ENCODE measurements at regions not wholly inside any gene's neighbourhood (a gene's known extent, or its start where the extent isn't known, plus 50 kb on each side); places are given as distances from the start of the nearest gene placed in this dataset.

DNA sequence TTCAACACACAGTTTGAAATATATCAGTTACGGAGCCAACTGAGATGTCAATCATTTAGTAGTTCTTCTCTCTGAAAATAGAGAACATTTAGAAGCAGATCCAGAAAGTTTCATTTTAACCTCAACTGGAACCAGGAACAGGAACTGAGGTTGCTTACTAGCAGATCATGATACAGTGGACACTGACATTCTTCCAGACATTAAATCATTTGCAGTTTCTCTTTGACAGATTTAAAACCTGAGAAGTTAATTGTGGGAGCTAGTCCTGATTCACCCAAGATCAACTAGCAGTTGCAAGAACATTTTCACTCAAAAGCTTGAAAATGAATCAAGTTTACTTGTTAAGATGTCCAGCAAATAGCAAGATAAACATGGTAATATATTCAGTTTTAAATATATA lies 135.4 kb downstream of the SLC17A6 start:
- H3K36me3 ChIP-seq (ENCODE audit: control insufficient read depth, insufficient read depth, low read length) = no peaks in the 10 kb centered on the region
- H3K4me3 ChIP-seq (replicated peaks in 1 of 4; ENCODE audit: control extremely low read depth in 1 of 4, insufficient read depth in 1 of 4, low read depth in 3 of 4, low read length in 4 of 4) = no peak overlapping the region
- H3K4me1 ChIP-seq (ENCODE audit: control insufficient read depth, extremely low read depth, insufficient read depth, low read length) = no peaks in the 10 kb centered on the region
- H3K4me2 ChIP-seq (ENCODE audit: extremely low read depth, insufficient read depth, low read length) = no peak overlapping the region
- no peaks in the 10 kb centered on the region for H3K27me3 ChIP-seq (ENCODE audit: control insufficient read depth, insufficient read depth, low read length)
- H4K20me1 ChIP-seq (ENCODE audit: control insufficient read depth, extremely low read depth, insufficient read depth, low read length) = no peaks in the 10 kb centered on the region
- DNase-seq (ENCODE audit: low read depth in 2 of 2) = no peak
- no peak overlapping the region for H3K9ac ChIP-seq (ENCODE audit: insufficient read depth, low read length)
- H3K27ac ChIP-seq (ENCODE audit: insufficient read depth, low read length) = no peak overlapping the region
- no peaks in the 10 kb centered on the region for H3K9me3 ChIP-seq (ENCODE audit: control insufficient read depth, insufficient read depth, low read depth, low read length)
- TF ChIP-seq CTCF (conservative IDR thresholded peaks at IDR 0.05 in 1 of 2, IDR thresholded peaks at IDR 0.05 in 1 of 2; ENCODE audit: low read depth in 1 of 2, low read length in 2 of 2) (no peak), EZH2 (IDR thresholded peaks at IDR 0.05; ENCODE audit: low read length, missing control alignments) (no peak)
- H3K79me2 ChIP-seq (ENCODE audit: control insufficient read depth, insufficient read depth, low read length) = no peaks in the 10 kb centered on the region
- no peak overlapping the region for H2AFZ ChIP-seq (ENCODE audit: low read length)

DNA sequence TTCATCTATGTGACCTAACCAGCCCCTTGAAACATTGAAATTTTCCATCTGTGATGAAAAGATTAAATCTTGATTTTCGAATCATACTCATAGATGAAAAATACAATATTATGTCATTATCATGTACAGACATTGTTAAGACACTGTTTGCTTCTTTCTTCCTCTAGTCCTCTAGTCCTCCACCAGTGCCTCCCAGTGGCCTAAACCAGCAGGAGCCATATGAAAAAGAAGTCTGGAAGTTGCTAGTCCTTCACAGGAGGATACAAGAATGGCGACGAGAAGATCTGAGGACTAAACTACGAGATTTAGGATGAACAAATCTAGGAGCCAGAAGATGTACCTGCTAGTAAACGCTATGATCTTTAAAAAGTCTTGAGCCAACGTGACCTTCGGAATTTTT lies 134.1 kb downstream of the SLC17A6 start:
- Histone ChIP-seq H3K4me3 (replicated peaks in 1 of 4; ENCODE audit: control extremely low read depth in 1 of 4, insufficient read depth in 1 of 4, low read depth in 3 of 4, low read length in 4 of 4) (no peak overlapping the region), H3K9me3 (ENCODE audit: control insufficient read depth, insufficient read depth, low read depth, low read length) (no peaks in the 10 kb centered on the region), H2AFZ (ENCODE audit: low read length) (no peak overlapping the region), H3K4me1 (ENCODE audit: control insufficient read depth, extremely low read depth, insufficient read depth, low read length) (peaks cover 2% of the 10 kb centered on the region), H3K36me3 (ENCODE audit: control insufficient read depth, insufficient read depth, low read length) (no peaks in the 10 kb centered on the region), H3K79me2 (ENCODE audit: control insufficient read depth, insufficient read depth, low read length) (no peaks in the 10 kb centered on the region), H3K27me3 (ENCODE audit: control insufficient read depth, insufficient read depth, low read length) (no peaks in the 10 kb centered on the region), H3K27ac (ENCODE audit: insufficient read depth, low read length) (no peak overlapping the region), H3K9ac (ENCODE audit: insufficient read depth, low read length) (no peak overlapping the region), H4K20me1 (ENCODE audit: control insufficient read depth, extremely low read depth, insufficient read depth, low read length) (no peaks in the 10 kb centered on the region), H3K4me2 (ENCODE audit: extremely low read depth, insufficient read depth, low read length) (no peak overlapping the region)
- DNase-seq (ENCODE audit: low read depth in 2 of 2) = no peak
- peak in 1 of 2 donors; percentile 23 for TF ChIP-seq CTCF (conservative IDR thresholded peaks at IDR 0.05 in 1 of 2, IDR thresholded peaks at IDR 0.05 in 1 of 2; ENCODE audit: low read depth in 1 of 2, low read length in 2 of 2)
- no peak for TF ChIP-seq EZH2 (IDR thresholded peaks at IDR 0.05; ENCODE audit: low read length, missing control alignments)

- no peaks in the 10 kb centered on the region for H3K79me2 ChIP-seq (ENCODE audit: control insufficient read depth, insufficient read depth, low read length)
- no peak overlapping the region for H3K9ac ChIP-seq (ENCODE audit: insufficient read depth, low read length)
- peaks cover 2% of the 10 kb centered on the region for H3K4me1 ChIP-seq (ENCODE audit: control insufficient read depth, extremely low read depth, insufficient read depth, low read length)
- H3K4me3 ChIP-seq (replicated peaks in 1 of 4; ENCODE audit: control extremely low read depth in 1 of 4, insufficient read depth in 1 of 4, low read depth in 3 of 4, low read length in 4 of 4) = no peak overlapping the region
- H3K27ac ChIP-seq (ENCODE audit: insufficient read depth, low read length) = no peak overlapping the region
- no peak for TF ChIP-seq CTCF (conservative IDR thresholded peaks at IDR 0.05 in 1 of 2, IDR thresholded peaks at IDR 0.05 in 1 of 2; ENCODE audit: low read depth in 1 of 2, low read length in 2 of 2)
- TF ChIP-seq EZH2 (IDR thresholded peaks at IDR 0.05; ENCODE audit: low read length, missing control alignments) = no peak
- no peak overlapping the region for H2AFZ ChIP-seq (ENCODE audit: low read length)
- H3K9me3 ChIP-seq (ENCODE audit: control insufficient read depth, insufficient read depth, low read depth, low read length) = no peaks in the 10 kb centered on the region
- H3K27me3 ChIP-seq (ENCODE audit: control insufficient read depth, insufficient read depth, low read length) = no peaks in the 10 kb centered on the region
- DNase-seq (ENCODE audit: low read depth in 2 of 2) = no peak
- no peak overlapping the region for H3K4me2 ChIP-seq (ENCODE audit: extremely low read depth, insufficient read depth, low read length)
- H4K20me1 ChIP-seq (ENCODE audit: control insufficient read depth, extremely low read depth, insufficient read depth, low read length) = no peaks in the 10 kb centered on the region
- no peaks in the 10 kb centered on the region for H3K36me3 ChIP-seq (ENCODE audit: control insufficient read depth, insufficient read depth, low read length)
Observed at GRCh38 chr11:22471385-22471784, 133.2 kb downstream of the SLC17A6 start.

Measured in fibroblast of lung (primary cell).